Hepatocyte (in vitro differentiated cells): ENCODE measurements at regions not wholly inside any gene's neighbourhood (a gene's known extent, or its start where the extent isn't known, plus 50 kb on each side); places are given as distances from the start of the nearest gene placed in this dataset.

Source experiments
- DNase-seq: peaks from one replicate; pipeline ENCODE4 v3.0.0-alpha.2; 2016; ENCODE audit warnings: low spot score
- H2AFZ ChIP-seq: fragments of 200-600 bp; sonication (generic); 2 replicates; pipeline ENCODE4 v1.6.0; 2016; ENCODE audit warnings: antibody characterized with exemption, mild to moderate bottlenecking
- H3K27ac ChIP-seq: fragments of 200-600 bp; sonication (generic); 2 replicates; pipeline ENCODE4 v1.5.1; 2016; ENCODE audit warnings: mild to moderate bottlenecking
- H3K27me3 ChIP-seq: fragments of 200-600 bp; sonication (generic); 2 replicates; pipeline ENCODE4 v1.6.1; 2016
- H3K36me3 ChIP-seq: fragments of 200-600 bp; sonication (generic); replicated peaks from 2 replicates; pipeline ENCODE4 v1.5.1; 2016; ENCODE audit warnings: low read depth; ENCODE audit not compliant: insufficient read depth
- H3K4me1 ChIP-seq: fragments of 200-600 bp; sonication (generic); 2 replicates; pipeline ENCODE4 v1.5.1; 2016; ENCODE audit warnings: mild to moderate bottlenecking, moderate library complexity; ENCODE audit not compliant: insufficient read depth
- H3K4me2 ChIP-seq: fragments of 200-600 bp; sonication (generic); 2 replicates; pipeline ENCODE4 v1.6.0; 2016
- H3K4me3 ChIP-seq: fragments of 200-600 bp; sonication (generic); 2 replicates; pipeline ENCODE4 v1.5.1; 2016; ENCODE audit warnings: mild to moderate bottlenecking
- H3K79me2 ChIP-seq: fragments of 200-600 bp; sonication (generic); 2 replicates; pipeline ENCODE4 v1.6.0; 2017; ENCODE audit warnings: mild to moderate bottlenecking
- H3K9me2 ChIP-seq: fragments of 200-600 bp; sonication (generic); replicated peaks from 2 replicates; pipeline ENCODE4 v1.6.0; 2017; ENCODE audit warnings: mild to moderate bottlenecking; ENCODE audit not compliant: insufficient read depth
- H3K9me3 ChIP-seq: fragments of 200-600 bp; sonication (generic); 2 replicates; pipeline ENCODE4 v1.5.1; 2016; ENCODE audit warnings: low read depth, mild to moderate bottlenecking
- H4K20me1 ChIP-seq: fragments of 200-600 bp; sonication (generic); 2 replicates; pipeline ENCODE4 v1.6.0; 2016; ENCODE audit warnings: mild to moderate bottlenecking; ENCODE audit not compliant: insufficient read depth, poor library complexity, severe bottlenecking
- EZH2 ChIP-seq: fragments of 200-600 bp; sonication (generic); IDR thresholded peaks from 2 replicates; pipeline ENCODE4 v1.6.1; 2016; ENCODE audit warnings: antibody characterized with exemption, mild to moderate bottlenecking, borderline replicate concordance
- EZH2phosphoT487 ChIP-seq: fragments of 200-600 bp; sonication (generic); IDR thresholded peaks from one replicate; pipeline ENCODE4 v1.6.1; 2018; ENCODE audit warnings: antibody characterized with exemption, mild to moderate bottlenecking, low read depth, moderate library complexity; ENCODE audit not compliant: unreplicated experiment, severe bottlenecking
- WGBS: methylation state at CpG from one replicate; pipeline ENCODE4 v1.1.6; 2016; ENCODE audit warnings: low lambda C conversion rate; ENCODE audit errors: missing lambda C conversion rate; 5-methylcytosine and 5-hydroxymethylcytosine counted together
- TF ChIP-seq, protein P1 (sequence below): fragments of 200-600 bp; sonication (generic); IDR thresholded peaks from 2 replicates; pipeline ENCODE4 v1.5.1; 2016; ENCODE audit warnings: antibody characterized with exemption, mild to moderate bottlenecking; ENCODE audit not compliant: poor library complexity

- WGBS = 69% methylated on average over 19 of the region's 19 CpGs
- Histone ChIP-seq H3K9me2 (no peaks in the 10 kb centered on the region), H4K20me1 (no peaks in the 10 kb centered on the region), H3K27me3 (no peaks in the 10 kb centered on the region), H3K9me3 (no peaks in the 10 kb centered on the region), H3K79me2 (no peaks in the 10 kb centered on the region), H3K27ac (no peak overlapping the region), H3K4me3 (no peak overlapping the region), H3K36me3 (no peaks in the 10 kb centered on the region), H3K4me1 (no peaks in the 10 kb centered on the region), H2AFZ (no peak overlapping the region), H3K4me2 (no peak overlapping the region)
- TF ChIP-seq EZH2 = no peak
- TF ChIP-seq, protein P1, sequence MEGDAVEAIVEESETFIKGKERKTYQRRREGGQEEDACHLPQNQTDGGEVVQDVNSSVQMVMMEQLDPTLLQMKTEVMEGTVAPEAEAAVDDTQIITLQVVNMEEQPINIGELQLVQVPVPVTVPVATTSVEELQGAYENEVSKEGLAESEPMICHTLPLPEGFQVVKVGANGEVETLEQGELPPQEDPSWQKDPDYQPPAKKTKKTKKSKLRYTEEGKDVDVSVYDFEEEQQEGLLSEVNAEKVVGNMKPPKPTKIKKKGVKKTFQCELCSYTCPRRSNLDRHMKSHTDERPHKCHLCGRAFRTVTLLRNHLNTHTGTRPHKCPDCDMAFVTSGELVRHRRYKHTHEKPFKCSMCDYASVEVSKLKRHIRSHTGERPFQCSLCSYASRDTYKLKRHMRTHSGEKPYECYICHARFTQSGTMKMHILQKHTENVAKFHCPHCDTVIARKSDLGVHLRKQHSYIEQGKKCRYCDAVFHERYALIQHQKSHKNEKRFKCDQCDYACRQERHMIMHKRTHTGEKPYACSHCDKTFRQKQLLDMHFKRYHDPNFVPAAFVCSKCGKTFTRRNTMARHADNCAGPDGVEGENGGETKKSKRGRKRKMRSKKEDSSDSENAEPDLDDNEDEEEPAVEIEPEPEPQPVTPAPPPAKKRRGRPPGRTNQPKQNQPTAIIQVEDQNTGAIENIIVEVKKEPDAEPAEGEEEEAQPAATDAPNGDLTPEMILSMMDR = peak; percentile 49
- peak; percentile 74 for DNase-seq
Observed at GRCh38 chrX:69093960-69094871, 71.0 kb downstream of the PJA1 start.

DNA sequence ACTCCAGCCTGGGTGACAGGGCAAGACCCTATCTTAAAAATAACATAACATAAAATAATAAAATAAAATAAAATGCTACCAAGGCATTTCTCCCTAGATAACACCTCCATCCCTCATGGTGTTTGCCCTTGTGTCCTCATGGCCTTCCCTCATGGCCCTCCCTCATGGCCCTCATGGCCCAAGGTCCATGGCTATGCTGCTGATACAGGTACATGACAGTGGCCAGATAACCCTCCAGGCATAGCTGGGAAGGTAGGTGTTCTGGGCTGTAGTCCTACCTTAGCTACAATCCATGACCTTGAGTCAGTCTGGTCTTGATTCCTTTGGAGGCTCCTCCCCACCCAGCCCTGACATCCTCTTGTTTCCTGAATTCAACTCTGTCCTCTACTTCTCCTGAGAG, 75.2 kb downstream of the PJA1 start:
- Histone ChIP-seq H3K9me2 (no peaks in the 10 kb centered on the region), H3K79me2 (no peaks in the 10 kb centered on the region), H2AFZ (no peak overlapping the region), H4K20me1 (no peaks in the 10 kb centered on the region), H3K4me1 (no peaks in the 10 kb centered on the region), H3K36me3 (no peaks in the 10 kb centered on the region), H3K9me3 (no peaks in the 10 kb centered on the region), H3K4me2 (no peak overlapping the region), H3K4me3 (no peak overlapping the region), H3K27me3 (no peaks in the 10 kb centered on the region), H3K27ac (no peak overlapping the region)
- no peak for TF ChIP-seq EZH2phosphoT487
- TF ChIP-seq, protein P1 = no peak
- no peak for TF ChIP-seq EZH2
- no peak for DNase-seq

- WGBS = 52% methylated on average over 3 of the region's 3 CpGs
- Histone ChIP-seq H3K4me3 (no peak overlapping the region), H3K4me1 (no peaks in the 10 kb centered on the region), H4K20me1 (no peaks in the 10 kb centered on the region), H3K27me3 (no peaks in the 10 kb centered on the region), H3K9me3 (no peaks in the 10 kb centered on the region), H2AFZ (no peak overlapping the region), H3K9me2 (no peaks in the 10 kb centered on the region), H3K27ac (no peak overlapping the region), H3K4me2 (no peak overlapping the region), H3K36me3 (no peaks in the 10 kb centered on the region), H3K79me2 (no peaks in the 10 kb centered on the region)
- DNase-seq = no peak
- no peak for TF ChIP-seq EZH2
- TF ChIP-seq, protein P1 = no peak
- no peak for TF ChIP-seq EZH2phosphoT487
Observed at GRCh38 chrX:69089203-69089602, 76.0 kb downstream of the PJA1 start.
